GM18909 (cell line): ENCODE measurements at regions not wholly inside any gene's neighbourhood (a gene's known extent, or its start where the extent isn't known, plus 50 kb on each side); places are given as distances from the start of the nearest gene placed in this dataset.

Source experiments
- ATAC-seq: cut with Tn5 transposase; IDR thresholded peaks from one replicate; pipeline ENCODE4 v1.9.1; 2021; ENCODE audit warnings: mild to moderate bottlenecking; ENCODE audit not compliant: unreplicated experiment, poor library complexity

GRCh38 chr4:96293806-96294205 is 453.9 kb downstream of the PDHA2 start:
- no peak for ATAC-seq

DNA sequence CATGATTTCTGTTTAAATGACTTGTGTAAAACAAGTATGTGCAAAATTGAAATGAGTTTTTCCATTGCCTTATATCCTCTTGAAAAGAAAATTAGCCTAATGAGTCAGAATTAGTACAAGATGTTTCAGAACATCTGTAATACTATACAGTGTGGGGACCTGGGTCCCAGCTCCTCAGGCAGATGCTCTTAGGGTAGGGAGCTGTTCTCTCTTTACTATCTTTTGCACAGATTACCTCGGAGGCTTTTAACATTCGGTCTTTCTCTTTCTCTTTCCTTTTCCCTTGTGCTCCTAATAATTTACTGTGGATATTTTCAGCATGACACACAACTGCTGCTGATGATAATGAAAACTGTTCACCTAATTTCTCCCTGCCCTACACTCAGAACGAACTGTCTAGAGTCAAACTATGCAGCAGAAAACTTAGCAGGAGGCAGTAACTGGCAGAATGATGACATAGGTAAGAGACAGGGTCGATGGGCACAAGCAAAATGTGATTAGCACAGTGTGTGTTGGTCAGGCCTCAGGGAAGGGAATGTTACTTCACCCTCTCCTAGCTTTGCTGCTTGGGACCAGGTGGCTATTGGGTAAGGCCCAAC is 455.3 kb downstream of the PDHA2 start:
- no peak for ATAC-seq

DNA sequence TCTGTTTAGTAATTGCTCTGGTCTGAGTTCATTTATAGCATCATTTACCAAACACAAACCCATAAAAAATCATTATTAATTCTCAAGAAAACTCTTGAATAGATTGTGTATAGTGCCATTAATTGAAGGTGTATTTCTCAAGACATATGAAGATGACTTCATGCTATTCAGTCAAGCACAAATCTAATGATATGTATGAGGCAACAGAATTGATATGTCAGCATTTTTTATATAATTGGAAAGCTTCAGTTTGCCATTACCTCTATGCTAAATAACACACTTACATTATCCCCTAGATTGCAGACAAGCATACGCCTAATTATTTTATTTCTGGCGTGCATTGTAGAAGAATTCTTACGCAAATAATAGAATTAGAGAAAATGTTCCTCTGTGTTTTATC is 461.8 kb downstream of the PDHA2 start:
- ATAC-seq: no peak

GRCh38 chr4:96305030-96305429 is 465.1 kb downstream of the PDHA2 start:
- ATAC-seq: no peak

GRCh38 chr4:96312046-96312685 is 472.3 kb downstream of the PDHA2 start:
- ATAC-seq: no peak

DNA sequence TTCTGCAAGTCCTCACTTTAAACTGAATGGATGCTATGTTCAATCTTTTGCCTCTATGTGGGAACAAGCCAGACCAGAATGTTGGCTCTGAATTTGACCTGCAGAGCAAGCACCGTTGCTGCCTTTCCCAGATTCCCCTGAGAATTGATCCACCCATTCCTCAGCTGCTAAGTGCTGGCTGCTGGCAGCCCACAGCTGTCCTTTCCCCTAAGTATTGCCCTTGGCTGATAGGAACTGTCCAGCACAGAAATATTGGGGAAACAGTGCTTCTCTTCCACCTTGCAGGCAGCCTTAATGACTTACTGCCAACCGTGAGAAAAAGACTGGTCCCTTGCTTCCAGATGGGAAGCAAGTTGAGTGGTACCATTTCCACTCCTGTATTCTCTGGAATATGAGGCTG is 475.9 kb downstream of the PDHA2 start:
- ATAC-seq: no peak

GRCh38 chr4:96316776-96317175 is 476.9 kb downstream of the PDHA2 start:
- no peak for ATAC-seq

GRCh38 chr4:96317891-96318290 is 478.0 kb downstream of the PDHA2 start:
- no peak for ATAC-seq

GRCh38 chr4:96326846-96327245 is 487.0 kb downstream of the PDHA2 start:
- no peak for ATAC-seq

DNA sequence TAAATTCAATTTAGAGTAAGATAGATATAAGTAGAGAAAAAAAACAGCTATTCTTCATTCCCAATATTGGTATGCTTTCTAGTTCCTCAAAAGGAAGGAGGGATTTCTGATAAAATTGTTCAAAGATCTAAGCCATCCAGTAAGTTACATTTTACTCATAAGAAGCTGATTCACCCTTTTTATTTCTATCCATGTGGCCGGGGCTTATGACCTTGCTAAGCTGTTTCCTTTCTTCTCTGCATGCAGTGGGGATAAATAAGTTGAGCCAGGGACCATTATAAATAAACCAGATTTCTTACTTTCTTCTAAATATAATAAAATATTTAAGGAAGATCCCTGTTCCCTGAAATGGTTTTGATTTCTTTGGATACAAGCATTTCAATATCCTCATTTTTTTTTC is 502.3 kb downstream of the PDHA2 start:
- ATAC-seq: no peak

GRCh38 chr4:96342790-96343455 is 503.0 kb downstream of the PDHA2 start:
- ATAC-seq: no peak

DNA sequence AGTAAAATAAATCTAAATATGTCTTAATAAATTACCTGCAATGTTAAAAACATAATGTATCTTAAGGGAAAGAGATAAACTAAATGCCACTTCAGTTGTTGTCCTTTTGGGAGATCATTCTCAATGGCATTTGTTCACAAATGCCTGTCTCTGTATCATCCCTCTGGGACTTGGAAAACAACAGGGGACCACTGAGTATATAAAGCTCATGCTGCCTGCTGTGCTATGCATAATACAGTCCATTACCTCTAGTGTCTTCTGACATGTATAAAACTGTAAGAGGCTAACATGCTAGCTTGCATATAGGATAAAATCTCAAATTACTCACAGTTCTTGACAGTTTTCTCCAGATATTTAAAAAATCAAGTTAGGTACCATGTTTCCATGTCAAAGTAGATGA is 503.9 kb downstream of the PDHA2 start:
- ATAC-seq: no peak

DNA sequence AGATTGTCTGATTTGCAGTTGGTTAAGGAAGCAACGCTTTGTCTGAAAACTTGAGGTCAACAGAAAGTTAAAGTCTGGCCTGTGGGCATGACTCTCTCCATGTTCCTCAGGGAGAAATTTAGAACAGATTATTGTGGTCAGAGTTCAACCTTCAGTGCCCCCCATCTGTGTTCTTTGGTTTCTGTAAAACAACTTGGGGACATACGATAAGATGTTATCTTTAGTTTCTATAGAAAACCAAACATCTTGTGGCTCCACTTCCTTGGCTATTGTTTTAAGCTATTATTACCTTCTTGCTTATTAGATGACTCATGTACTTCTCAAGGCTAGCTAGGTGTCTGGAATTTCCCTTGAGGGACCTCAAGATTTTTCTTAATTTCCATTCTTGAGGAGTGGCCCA is 507.7 kb downstream of the PDHA2 start:
- no peak for ATAC-seq

DNA sequence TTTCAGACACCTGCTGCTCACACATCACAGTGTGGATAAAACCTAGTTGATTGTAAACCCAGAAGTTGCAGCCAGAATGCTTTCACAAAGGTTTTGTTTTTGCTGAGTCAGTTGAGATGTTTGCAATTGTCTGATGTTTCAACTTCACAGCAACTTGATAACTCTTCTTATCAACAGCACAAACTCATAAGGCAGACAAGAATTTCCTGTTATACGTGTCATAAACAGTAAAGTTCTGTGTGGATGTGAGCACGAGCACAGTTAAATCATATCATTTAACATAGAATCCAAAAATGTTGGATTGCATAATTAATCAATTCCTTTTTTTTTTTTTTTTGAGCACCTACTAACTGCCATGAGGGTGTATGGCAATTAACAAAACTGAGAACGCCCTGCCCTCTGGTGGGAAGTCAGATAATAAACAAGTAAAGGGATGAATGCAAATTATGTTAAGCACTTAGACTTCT is 512.2 kb downstream of the PDHA2 start:
- no peak for ATAC-seq

DNA sequence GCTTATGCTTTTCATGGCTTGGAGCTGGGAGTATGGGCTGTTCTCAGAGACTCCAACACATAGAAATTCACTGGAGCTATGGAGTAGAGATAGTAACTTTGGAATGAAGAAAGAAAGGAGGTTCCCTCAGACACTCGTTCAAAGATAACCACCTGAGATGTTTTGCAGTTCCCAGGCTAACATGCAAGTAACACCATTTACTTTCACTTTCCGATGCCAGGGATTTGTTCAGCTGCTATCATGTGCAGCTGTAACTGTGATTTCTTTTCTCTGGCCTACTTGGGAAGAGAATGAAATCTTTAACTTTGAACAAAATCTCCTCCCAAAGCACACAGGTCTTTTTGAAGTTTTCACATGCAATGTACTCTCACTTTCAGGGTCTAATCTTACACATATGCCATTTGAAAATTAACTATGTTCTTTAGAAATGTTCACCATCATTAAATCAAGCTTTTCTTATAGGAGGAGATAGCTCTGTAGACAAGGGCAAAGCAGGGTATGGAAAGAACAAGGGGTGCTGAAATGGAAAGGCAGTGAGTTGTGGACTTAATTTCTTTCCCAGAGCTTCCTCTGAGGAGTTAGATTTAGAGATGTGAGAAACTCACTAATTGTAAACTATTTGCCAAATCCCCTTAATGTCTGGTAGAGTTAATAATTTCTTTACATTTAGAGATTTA is 514.3 kb downstream of the PDHA2 start:
- ATAC-seq: no peak

DNA sequence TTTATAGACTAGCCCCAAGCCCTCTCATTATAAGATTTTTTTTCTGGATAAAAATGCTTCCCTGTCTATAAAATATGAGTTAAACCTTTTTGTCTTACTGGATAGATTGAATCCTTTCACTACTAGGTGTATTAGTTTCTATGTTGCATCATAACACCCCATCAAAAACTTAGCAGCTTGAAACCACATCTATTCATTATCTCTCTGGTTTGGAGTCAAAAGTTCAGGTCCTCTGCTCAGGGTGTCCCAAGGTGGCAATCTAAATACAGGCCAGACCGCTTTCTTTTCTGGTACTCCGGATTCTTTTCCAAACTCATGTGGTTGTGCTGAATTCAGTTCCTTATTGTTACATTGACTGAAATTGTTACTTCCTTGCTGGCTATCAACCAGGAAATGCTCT is 515.5 kb downstream of the PDHA2 start:
- no peak for ATAC-seq

GRCh38 chr4:96356591-96357370 is 516.9 kb downstream of the PDHA2 start:
- ATAC-seq: no peak

GRCh38 chr4:96366632-96367031 is 526.7 kb downstream of the PDHA2 start:
- no peak for ATAC-seq

GRCh38 chr4:96375367-96375766 is 535.5 kb downstream of the PDHA2 start:
- ATAC-seq: no peak

DNA sequence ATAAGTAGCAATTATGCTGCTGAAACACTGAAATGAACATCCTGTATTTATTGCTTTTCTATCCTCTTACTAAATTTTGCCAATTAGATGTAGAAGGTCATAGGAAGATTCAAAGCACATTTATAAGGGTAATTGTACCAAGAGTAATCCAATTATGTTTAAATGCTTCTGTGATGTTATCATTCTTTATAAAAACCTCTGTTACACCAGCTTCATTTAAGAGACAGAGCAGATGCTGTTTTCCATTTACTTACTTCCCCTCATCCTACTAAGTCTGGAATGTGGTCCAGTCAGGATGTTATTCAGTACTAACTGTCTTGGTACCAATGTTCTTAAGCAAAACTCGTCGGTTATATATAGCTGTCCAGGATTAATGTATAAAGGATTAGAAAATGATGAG is 539.6 kb downstream of the PDHA2 start:
- ATAC-seq: no peak

GRCh38 chr4:96380106-96380505 is 540.2 kb downstream of the PDHA2 start:
- ATAC-seq: no peak
